Retina (tissue), 1 donor: ENCODE measurements at regions not wholly inside any gene's neighbourhood (a gene's known extent, or its start where the extent isn't known, plus 50 kb on each side); places are given as distances from the start of the nearest gene placed in this dataset.

Experiments used
- DNase-seq: peaks from one replicate; pipeline ENCODE4 v3.0.0-alpha.2; 2016

GRCh38 chr11:120061036-120061760, 76.7 kb downstream of the TRIM29 start:
- no peak for DNase-seq

DNA sequence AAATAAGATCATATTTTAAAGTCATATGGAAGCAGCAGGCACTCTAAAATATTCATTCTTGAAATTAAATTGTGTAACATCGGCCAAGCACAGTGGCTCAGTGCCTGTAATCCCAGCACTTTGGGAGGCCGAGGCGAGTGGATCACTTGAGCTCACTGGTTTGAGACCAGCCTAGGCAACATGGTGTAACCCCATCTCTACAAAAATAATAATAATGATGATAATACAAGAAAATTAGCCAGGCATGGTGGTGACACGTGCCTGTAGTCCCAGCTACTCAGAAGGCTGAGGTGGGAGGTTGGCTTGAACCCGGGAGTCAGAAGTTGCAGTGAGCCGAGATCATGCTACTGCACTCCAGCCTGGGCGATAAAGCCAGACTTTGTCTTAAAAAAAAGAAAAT, 77.4 kb downstream of the TRIM29 start:
- no peak for DNase-seq

DNA sequence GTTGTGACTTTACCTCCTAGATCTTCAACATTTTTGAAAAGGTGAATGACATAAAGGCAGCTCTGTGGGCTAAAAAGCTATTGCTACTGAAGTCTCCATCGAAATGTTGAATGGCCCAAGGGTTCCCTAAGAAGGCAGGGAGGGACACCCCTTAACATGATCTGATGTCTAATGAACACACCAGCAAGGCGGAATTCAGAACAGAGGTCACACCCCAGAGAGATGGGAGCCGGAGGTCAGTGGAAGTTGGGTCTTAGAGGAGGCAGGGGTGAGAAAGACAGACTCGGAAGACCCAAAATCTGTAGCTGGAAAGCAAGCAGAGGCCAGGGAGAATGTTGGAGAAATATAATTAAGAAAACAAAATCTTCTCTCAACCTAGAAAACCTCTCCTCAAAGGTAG, 79.0 kb downstream of the TRIM29 start:
- DNase-seq: no peak

GRCh38 chr11:120057595-120058581, 80.0 kb downstream of the TRIM29 start:
- no peak for DNase-seq

- no peak for DNase-seq
Observed at GRCh38 chr11:120057028-120057330, 80.9 kb downstream of the TRIM29 start.

DNA sequence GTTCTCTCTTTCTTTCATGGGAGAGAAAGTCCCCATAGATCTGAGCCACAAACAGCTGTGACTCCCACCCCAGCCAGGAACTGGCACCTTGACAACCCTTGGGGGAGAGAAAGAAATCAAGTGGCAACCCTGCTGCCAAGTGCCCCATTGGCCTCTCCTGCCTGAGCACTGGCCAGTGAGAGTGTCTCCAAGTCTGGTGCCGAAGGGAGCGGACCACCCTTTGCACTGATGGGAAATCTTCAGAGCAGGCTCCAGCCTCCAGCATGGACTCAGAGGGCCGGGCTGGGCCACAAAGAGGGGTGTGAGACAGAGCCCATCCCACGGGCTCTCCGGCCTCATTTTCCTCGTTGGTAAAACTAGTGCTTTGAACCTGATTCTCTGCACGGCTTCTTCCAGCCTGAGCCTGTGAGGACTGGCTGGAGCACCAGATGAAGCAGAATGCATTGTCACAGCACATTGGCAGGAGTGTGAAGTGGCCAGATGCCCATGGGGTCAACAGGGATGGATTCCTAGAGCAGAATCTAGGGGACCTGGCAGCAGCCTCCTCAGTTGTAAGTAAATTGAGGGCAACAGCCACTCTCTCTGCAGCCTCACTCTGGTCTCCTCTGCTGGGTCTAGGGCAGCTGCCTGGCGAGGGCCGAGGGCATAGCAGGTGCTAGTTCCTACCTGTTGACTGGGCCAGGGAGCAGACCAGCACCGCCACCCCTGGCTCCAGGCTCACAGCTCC, 81.4 kb downstream of the TRIM29 start:
- no peak for DNase-seq

DNA sequence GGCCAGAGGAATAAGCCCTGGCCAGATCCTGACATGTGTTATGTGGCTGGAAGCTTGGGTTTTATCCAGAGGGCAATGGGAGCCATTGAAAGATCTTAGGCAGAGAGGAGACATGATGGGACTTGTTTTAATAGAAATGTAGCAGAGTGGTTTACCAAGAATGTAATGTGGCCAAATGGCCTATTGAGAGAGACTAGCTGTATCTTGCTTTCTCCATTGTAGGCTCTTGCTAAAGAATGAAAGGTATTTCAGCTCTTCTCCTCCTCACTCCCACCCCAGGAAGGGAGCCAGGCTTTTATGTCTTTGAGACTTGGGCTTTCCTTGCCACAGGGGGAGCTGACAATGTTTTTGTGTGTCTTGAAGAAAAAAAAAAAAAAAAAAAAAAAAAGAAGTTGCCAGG, 82.3 kb downstream of the TRIM29 start:
- no peak for DNase-seq

DNA sequence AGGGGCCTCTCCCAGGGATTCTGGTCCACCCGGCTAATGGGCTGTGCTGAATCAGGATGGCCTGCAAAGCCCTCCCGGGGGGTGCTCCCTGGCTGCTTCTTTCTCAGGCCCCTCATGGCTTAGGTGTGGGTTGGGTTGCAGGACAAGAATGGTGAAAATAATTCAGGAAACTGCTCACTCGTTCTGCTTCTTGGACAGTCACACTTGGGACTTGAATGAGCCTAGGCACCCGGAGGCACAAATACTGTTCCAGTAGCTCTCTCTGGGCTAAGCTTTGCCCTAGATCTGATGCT, 83.2 kb downstream of the TRIM29 start:
- DNase-seq: no peak

DNA sequence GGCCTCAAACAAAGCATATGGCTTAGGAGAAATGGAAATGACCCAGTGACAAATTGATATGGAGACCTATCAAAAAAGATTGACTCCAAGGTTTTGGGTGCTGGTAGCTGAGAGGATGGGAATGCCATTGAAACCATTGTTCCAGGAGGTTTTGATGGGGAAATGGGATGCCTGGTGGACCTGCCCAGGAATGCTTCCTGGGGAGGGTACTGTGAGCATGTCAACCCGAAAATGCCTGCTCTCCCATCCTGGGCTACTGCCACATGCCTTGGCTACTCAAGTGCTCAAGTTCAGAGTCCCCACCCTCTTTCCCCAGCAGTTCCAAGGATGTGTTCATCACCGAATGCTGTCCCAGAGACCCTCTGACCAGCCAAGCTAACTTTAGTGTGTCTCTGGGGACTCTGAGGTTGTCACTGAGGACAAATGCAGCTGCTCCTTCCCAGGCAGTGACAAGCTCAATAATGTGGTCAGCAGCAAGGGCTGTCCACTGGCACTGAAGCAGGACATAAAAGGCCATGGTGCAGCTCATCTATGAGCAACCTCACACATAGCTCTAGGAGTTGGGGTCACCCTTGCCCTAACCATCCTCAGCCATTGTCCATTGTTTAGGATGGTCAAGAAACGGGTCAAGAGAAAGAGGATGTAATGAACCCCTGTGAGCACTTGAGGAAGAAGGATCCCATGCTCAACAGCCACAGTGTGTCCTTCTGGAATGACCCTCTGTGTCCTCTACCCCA, 83.7 kb downstream of the TRIM29 start:
- no peak for DNase-seq

- DNase-seq: no peak
Observed at GRCh38 chr11:120052196-120052775, 85.6 kb downstream of the TRIM29 start.

GRCh38 chr11:120044011-120044675, 93.8 kb downstream of the TRIM29 start:
- DNase-seq: no peak

DNA sequence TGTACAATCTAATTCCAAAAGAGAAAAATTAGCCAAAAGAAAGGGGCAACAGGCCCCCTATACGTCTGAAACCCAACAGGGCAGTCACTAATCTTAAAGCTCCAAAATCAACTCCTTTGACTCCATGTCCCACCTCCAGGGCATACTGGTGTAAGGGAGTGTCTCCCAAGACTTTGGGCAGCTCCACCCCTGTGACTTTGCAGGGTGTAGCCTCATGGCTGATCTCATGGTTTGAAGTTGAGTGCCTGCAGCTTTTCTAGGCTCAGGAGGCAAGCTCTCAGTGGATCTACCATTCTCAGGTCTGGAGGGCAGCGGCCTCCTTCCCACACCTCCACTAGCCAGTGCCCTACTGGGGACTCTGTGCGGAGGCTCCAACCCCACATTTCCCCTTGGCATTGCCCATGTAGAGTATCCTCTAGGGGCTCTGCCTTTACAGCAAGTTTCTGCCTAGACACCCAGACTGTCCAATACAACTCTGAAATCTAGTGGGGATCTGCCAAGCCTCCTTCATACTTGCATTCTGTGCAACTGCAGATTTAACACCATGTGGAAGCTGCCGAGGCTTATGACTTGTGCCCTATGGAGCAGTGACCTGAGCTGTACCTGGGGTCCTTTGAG, 94.5 kb downstream of the TRIM29 start:
- DNase-seq: no peak

DNA sequence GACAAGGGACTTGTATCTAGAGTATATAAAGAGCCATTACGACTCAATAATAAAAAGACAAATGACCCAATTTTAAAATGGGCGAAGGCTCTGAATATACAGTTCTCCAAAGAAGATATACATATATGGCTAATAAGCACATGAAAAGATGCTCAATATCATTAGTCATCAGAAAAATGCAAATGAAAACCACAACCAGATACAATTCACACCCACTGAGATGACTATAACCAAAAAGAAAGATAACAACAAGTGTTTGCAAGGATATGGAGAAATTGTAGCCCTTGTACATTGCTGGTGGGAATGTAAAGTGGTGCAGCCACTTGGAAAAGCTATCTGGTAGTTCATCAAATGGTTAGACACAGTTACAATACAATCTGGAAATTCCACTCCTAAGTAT, 96.3 kb downstream of the TRIM29 start:
- no peak for DNase-seq

DNA sequence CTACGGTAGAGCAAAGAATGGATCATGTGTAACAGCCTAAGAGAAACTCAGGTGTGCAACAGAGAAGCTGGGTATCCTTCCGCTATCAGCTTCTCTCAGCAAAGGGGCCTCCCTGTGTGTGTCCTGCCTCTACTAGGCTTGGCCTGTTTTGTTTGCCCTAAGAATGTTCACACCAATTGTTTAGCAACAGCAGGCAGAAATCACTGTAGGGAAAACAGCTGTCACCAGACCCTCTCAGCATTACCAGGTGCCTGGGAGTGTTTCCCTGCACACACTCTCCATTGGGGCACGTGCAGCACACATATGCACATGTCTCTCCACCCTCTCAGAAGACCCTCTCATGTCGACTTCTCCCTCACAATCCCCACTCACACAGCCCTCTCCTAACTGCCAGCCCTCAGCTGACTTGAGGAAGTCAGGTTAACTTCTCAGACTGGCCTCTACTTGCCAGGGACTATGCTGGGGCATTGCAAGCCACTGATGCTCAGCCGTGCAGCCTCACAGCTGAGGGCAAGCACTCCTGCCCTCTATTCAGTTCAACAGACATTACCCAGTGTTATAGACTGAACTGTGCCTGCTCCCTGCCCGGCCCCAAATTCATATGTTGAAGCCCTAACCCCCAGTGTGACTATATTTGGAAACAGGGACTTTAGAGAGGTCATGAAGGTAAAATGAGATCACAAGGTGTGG, 97.6 kb downstream of the TRIM29 start:
- no peak for DNase-seq

- DNase-seq: no peak
Observed at GRCh38 chr11:120039039-120039438, 98.9 kb downstream of the TRIM29 start.

- no peak for DNase-seq
Observed at GRCh38 chr11:120037111-120037510, 100.8 kb downstream of the TRIM29 start.

GRCh38 chr11:120035756-120036155, 102.2 kb downstream of the TRIM29 start:
- no peak for DNase-seq

DNA sequence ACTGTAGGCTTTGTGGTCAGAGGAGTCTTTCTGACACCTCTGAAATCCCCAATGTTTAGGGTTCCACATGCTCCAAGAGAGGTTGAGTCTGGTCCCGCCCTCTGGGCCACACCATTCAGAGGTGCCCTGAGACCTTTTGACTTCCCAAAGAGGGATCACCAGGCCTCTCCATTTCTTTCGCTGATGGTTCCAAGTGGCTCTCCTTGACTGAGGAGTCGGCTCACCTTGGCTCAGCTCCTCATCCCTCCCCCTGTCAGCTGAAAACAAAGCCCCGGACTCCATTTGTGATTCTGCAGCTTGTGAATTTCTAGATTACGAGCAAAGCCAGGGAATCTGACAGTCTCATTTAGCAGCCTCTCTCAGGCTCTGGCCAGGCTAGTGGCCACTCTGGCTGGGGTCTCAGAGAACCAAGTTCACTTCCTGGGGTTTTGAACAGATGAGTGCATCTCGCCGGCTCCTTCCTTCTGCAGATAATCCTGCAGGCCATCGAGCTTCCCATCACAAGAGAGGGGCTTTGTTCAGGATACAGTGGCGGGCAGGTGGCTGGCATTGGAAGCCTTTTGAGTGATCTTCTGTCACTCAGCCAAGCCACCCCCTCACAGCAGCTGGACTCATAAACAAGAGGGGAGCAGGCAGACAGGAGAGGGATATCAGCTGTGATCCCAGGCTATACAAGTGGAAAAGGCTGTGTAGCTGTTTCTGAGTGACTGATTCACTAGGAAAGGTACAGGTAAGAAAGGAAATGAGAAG, 102.9 kb downstream of the TRIM29 start:
- DNase-seq: no peak

- DNase-seq: no peak
Observed at GRCh38 chr11:120034176-120034875, 103.6 kb downstream of the TRIM29 start.
